ENCODE measurements at regions not wholly inside any gene's neighbourhood (a gene's known extent, or its start where the extent isn't known, plus 50 kb on each side); places are given as distances from the start of the nearest gene placed in this dataset.
"Not testable (repeated sequence)": the region's sequence is repeated elsewhere in the genome, so short reads cannot be mapped to it uniquely, and the experiment has no call there.

GRCh38 chr18:8501044-8501443 is 108.2 kb upstream of the RAB12 start:
- no peak for DNase-seq

DNA sequence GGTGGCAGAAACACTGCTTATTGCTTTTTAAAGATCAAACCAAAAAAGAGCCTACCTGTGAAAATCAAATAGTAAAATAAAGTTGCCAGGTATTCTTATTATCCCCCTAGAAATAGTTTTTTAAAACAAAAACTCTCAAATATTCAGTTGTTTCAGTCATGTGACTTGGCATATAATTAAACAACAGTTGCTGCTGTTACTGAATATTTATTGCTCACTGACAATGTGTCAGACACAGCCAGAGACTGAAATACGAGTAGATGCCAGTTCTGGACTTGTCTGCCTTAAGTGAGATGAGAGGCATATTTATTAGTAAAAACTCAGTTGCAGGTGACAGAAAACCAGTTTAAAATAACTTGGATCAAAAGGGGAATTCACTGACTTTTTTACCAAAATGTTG is 106.0 kb upstream of the RAB12 start:
- no peak for DNase-seq

- DNase-seq, result no peak
These were observed 104.8 kb upstream of the RAB12 start for GRCh38 chr18:8504424-8504823.

GRCh38 chr18:8504880-8505435 is 104.3 kb upstream of the RAB12 start:
- no peak for DNase-seq

DNA sequence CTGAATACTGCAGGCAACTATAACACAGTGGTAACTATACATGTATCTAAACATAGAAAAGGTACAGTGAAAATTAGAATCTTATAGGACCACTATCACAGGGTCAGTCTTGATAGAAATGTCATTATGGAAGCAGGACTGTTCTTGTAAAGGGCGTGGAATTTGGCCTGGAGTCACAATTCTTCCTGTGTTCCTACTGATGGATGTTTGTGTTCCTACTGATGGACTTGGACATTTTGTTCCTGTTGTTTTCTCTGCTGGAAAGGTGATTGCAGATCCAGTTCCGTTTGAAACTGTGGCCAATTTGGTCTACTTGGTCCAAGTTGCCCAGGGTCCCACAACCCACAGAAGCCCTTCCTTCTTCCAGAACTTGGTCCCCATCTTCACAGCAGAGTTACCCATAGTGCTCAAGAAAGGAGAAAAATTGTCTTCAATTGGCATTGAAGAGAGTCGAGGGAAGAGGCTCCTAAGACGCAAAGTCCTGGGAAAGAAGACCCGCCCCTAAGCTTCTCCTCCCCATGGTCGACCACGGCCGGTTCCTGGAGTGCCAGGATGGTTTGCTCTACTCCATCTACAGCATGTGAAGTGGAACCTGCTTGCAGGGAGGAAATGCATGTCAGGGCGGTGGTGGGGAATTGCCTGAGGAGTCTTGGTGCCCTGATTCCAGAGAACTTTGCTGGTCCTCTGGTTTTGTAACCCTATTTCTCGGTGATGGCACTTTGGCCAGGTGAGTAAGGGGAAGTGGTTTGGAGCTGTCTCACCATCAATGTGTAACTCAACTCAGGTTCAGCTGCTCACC is 102.8 kb upstream of the RAB12 start:
- no peak for DNase-seq

- no peak for DNase-seq
These were observed 101.9 kb upstream of the RAB12 start for GRCh38 chr18:8507361-8507760.

DNA sequence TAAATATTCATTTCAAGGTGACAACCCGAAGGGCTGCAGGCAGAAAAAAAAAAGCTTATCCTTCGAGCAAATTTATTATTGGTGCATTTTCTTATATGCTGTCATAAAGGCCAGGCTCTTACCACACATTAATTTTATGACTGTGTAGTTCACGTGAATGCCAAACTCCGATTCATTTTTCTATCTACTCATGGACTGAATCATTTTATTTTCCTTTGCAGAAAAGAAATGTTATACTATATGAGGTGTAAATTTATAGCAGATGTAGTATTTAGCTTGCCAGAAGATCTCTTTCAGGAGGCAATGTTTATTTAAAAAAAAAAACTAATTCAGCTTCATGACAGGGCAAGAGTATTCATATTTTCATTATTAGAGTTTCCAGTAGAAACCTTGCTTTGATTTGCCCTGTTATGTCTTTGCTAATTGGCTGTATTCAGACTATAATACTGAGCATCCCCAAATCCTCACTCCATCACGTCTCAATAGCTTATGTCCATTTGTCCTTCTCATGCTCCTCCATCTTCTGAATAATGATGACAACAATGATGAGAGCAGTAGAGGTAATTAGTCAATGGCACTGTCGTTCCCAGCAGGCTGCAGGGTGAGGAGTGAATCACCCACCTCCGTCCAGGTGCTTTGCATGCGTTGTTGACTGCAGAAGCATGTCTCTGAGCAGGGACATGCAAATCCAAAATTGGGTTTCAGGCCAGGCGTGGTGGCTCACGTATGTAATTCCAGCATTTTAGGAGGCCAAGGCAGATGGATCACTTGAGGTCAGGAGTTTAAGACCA is 101.1 kb upstream of the RAB12 start:
- no peak for DNase-seq

DNA sequence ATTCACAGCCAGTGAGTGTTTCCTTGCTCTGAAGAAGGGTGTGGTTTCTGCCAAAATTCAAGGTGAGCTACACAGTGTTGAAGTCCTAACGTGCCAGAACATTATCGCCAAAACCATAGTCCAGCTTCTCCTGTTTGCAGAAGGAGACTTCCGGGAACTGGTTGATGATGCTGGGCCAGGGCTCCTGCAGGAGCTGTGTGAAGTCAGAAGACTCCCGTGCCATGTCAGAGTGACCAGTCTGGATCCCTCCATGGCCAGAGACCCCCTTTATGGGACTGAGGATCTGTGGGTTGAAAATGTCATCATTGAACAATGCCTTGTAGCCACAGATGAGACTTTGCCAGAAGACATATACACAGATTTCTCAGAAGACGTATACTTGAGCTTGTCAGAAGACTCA is 96.0 kb upstream of the RAB12 start:
- DNase-seq, result no peak

- DNase-seq, result no peak
These were observed 94.8 kb upstream of the RAB12 start for GRCh38 chr18:8514409-8514808.

GRCh38 chr18:8515142-8515865 is 93.9 kb upstream of the RAB12 start:
- no peak for DNase-seq

GRCh38 chr18:8516371-8517250 is 92.6 kb upstream of the RAB12 start:
- DNase-seq, result no peak

- no peak for DNase-seq
These were observed 92.0 kb upstream of the RAB12 start for GRCh38 chr18:8517276-8517675.

- no peak for DNase-seq
These were observed 90.1 kb upstream of the RAB12 start for GRCh38 chr18:8519102-8519501.

- DNase-seq, result no peak
These were observed 89.0 kb upstream of the RAB12 start for GRCh38 chr18:8520266-8520665.

- no peak for DNase-seq
These were observed 86.5 kb upstream of the RAB12 start for GRCh38 chr18:8522756-8523155.

- DNase-seq, result no peak
These were observed 83.5 kb upstream of the RAB12 start for GRCh38 chr18:8525692-8526091.

DNA sequence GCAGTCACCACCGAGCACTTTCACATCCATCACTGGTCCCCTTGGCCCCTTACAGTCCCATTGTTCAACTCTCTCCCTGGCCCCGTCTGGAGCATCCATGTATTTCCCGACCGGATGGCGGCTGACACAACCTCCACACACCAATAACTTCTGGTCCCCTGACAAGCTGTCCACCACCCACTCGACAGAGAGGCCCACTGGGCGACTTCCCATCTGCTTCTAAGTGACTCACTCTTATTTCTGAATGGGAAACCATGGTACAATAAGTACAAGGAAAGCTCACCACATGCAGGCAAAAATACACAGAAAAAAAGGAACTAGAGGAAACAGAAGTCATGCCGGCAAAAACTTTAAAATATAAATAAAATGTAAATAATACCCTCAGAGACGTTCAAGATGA is 82.9 kb upstream of the RAB12 start:
- no peak for DNase-seq

GRCh38 chr18:8529609-8530008 is 79.6 kb upstream of the RAB12 start:
- DNase-seq, result no peak

DNA sequence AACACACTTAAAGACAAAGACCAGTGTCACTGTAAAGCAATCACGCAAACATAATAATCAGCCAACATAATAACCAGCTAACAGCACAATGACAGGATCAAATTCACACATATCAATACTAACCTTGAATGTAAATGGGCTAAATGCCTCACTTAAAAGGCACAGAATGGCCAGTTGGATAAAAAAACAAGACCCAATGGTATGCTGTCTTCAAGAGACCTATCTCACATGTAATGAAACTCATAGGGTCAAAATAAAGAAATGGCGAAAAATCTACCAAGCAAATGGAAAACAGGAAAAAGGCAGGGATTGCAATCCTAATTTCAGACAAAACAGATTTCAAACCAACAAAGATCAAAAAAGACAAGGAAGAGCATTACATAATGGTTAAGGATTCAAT is 78.2 kb upstream of the RAB12 start:
- DNase-seq, result not testable (repeated sequence)

DNA sequence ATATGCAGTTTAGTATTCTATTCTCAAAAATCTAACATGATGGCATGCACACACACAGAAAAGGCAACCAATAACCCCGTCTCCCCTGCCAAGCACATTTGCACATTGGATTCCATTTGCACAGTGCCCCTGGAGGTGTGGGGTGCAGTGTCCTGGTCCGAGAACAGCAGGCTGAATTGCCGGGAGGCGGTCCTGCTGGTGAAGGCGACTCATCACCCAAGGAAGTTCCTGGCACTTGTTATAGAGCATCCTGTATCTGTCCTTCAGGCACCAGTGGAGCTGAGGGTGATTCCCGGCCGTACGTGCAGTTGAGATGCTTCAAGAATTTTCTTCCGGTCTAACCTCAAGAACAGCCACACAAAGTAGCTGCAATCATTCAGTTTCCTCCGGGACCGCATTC is 73.0 kb upstream of the RAB12 start:
- DNase-seq, result no peak

GRCh38 chr18:8536922-8537321 is 72.3 kb upstream of the RAB12 start:
- DNase-seq, result no peak

DNA sequence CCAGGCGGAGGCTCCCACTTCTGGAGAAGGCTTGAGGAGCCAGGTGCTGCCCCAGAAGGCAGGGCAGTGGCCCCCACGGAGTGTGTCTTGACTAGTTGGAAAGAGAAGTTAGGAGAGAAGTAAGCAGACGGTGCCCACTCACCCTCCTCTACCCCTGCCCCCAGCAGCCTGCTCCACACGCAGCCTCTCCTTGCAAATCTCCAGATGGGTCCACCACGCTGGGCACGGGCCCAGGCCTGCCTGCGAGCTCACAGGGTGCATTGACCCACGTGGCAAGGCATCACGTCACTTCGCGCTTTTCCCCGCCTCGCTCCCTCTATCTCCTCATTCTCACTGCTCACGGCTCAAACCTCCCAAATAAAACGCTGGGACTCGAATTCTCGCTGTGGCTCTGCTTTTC is 71.8 kb upstream of the RAB12 start:
- DNase-seq, result no peak
